K562 (cell line): ENCODE measurements at regions not wholly inside any gene's neighbourhood (a gene's known extent, or its start where the extent isn't known, plus 50 kb on each side); places are given as distances from the start of the nearest gene placed in this dataset.

Experiments used
- MYNN ChIP-seq, 2 experiments: sonication (generic); formaldehyde crosslinking in 1 of 2; IDR thresholded peaks; 2 replicates each; pipeline versions ENCODE4 v1.5.0 to v1.6.1; 2016 to 2020; ENCODE audit warnings: antibody characterized with exemption in 1 of 2, missing genetic modification reagents in 1 of 2
- TFAP4 ChIP-seq: sonication (generic); formaldehyde crosslinking; IDR thresholded peaks from 2 replicates; pipeline ENCODE4 v1.8.0; 2022; ENCODE audit warnings: missing genetic modification reagents, mild to moderate bottlenecking, moderate library complexity, borderline replicate concordance
- ZNF133 ChIP-seq: fragments of 250-450 bp; sonication (Bioruptor Pico); IDR thresholded peaks from 2 replicates; pipeline ENCODE4 v1.4.0; 2020; ENCODE audit warnings: mild to moderate bottlenecking
- ZNF318 ChIP-seq, 2 experiments: fragments of 450-650 bp; IDR thresholded peaks; 2 replicates each; pipeline ENCODE4 v1.6.1; 2016; ENCODE audit warnings: mild to moderate bottlenecking in 2 of 2, borderline replicate concordance in 1 of 2, low read depth in 1 of 2, moderate library complexity in 1 of 2
- ZNF707 ChIP-seq: fragments of 250-450 bp; sonication (Bioruptor Pico); conservative IDR thresholded peaks from 2 replicates; pipeline ENCODE4 v1.8.0; 2022; ENCODE audit warnings: inconsistent platforms, mild to moderate bottlenecking, moderate library complexity
- ZNF75A ChIP-seq: fragments of 450-650 bp; formaldehyde crosslinking; IDR thresholded peaks from 2 replicates; pipeline ENCODE4 v1.4.0; 2020; ENCODE audit warnings: mild to moderate bottlenecking
- TF ChIP-seq, protein P1 (sequence below): fragments of 250-450 bp; sonication (Bioruptor Pico); IDR thresholded peaks from 2 replicates; pipeline ENCODE4 v1.5.0; 2021; ENCODE audit warnings: mild to moderate bottlenecking, borderline replicate concordance
- TF ChIP-seq, protein P2 (sequence below): fragments of 250-450 bp; sonication (Bioruptor Pico); IDR thresholded peaks from 2 replicates; pipeline ENCODE4 v1.4.0; 2020; ENCODE audit warnings: mild to moderate bottlenecking
- TF ChIP-seq, protein P3 (sequence below): fragments of 150-350 bp; conservative IDR thresholded peaks from 2 replicates; pipeline ENCODE4 v1.6.1; 2014; ENCODE audit warnings: low read length

- no peak for TF ChIP-seq ZNF318 (IDR thresholded peaks at IDR 0.05; ENCODE audit: borderline replicate concordance in 1 of 2, low read depth in 1 of 2)
- TF ChIP-seq ZNF133 (CRISPR knock-in tag) = no peak
- TF ChIP-seq TFAP4 = no peak
- TF ChIP-seq ZNF707 (CRISPR knock-in tag) = no peak
- TF ChIP-seq, protein P1, sequence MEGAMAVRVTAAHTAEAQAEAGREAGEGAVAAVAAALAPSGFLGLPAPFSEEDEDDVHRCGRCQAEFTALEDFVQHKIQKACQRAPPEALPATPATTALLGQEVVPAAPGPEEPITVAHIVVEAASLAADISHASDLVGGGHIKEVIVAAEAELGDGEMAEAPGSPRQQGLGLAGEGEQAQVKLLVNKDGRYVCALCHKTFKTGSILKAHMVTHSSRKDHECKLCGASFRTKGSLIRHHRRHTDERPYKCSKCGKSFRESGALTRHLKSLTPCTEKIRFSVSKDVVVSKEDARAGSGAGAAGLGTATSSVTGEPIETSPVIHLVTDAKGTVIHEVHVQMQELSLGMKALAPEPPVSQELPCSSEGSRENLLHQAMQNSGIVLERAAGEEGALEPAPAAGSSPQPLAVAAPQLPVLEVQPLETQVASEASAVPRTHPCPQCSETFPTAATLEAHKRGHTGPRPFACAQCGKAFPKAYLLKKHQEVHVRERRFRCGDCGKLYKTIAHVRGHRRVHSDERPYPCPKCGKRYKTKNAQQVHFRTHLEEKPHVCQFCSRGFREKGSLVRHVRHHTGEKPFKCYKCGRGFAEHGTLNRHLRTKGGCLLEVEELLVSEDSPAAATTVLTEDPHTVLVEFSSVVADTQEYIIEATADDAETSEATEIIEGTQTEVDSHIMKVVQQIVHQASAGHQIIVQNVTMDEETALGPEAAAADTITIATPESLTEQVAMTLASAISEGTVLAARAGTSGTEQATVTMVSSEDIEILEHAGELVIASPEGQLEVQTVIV (CRISPR knock-in tag) = no peak
- TF ChIP-seq ZNF75A (CRISPR knock-in tag) = no peak
- TF ChIP-seq MYNN (IDR thresholded peaks at IDR 0.05) = no peak
- no peak for TF ChIP-seq MYNN (CRISPR knock-in tag; IDR thresholded peaks at IDR 0.05)
- TF ChIP-seq, protein P2, sequence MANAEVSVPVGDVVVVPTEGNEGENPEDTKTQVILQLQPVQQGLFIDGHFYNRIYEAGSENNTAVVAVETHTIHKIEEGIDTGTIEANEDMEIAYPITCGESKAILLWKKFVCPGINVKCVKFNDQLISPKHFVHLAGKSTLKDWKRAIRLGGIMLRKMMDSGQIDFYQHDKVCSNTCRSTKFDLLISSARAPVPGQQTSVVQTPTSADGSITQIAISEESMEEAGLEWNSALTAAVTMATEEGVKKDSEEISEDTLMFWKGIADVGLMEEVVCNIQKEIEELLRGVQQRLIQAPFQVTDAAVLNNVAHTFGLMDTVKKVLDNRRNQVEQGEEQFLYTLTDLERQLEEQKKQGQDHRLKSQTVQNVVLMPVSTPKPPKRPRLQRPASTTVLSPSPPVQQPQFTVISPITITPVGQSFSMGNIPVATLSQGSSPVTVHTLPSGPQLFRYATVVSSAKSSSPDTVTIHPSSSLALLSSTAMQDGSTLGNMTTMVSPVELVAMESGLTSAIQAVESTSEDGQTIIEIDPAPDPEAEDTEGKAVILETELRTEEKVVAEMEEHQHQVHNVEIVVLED = no peak
- TF ChIP-seq, protein P3, sequence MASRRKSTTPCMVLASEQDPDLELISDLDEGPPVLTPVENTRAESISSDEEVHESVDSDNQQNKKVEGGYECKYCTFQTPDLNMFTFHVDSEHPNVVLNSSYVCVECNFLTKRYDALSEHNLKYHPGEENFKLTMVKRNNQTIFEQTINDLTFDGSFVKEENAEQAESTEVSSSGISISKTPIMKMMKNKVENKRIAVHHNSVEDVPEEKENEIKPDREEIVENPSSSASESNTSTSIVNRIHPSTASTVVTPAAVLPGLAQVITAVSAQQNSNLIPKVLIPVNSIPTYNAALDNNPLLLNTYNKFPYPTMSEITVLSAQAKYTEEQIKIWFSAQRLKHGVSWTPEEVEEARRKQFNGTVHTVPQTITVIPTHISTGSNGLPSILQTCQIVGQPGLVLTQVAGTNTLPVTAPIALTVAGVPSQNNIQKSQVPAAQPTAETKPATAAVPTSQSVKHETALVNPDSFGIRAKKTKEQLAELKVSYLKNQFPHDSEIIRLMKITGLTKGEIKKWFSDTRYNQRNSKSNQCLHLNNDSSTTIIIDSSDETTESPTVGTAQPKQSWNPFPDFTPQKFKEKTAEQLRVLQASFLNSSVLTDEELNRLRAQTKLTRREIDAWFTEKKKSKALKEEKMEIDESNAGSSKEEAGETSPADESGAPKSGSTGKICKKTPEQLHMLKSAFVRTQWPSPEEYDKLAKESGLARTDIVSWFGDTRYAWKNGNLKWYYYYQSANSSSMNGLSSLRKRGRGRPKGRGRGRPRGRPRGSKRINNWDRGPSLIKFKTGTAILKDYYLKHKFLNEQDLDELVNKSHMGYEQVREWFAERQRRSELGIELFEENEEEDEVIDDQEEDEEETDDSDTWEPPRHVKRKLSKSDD = no peak
Observed at GRCh38 chr13:31930901-31931522, 100.6 kb upstream of the FRY start (continued).
